ENCODE measurements at regions not wholly inside any gene's neighbourhood (a gene's known extent, or its start where the extent isn't known, plus 50 kb on each side); places are given as distances from the start of the nearest gene placed in this dataset.

- TF ChIP-seq CTCF (IDR thresholded peaks at IDR 0.05), result no peak
- Histone ChIP-seq H3K4me3 (no peak overlapping the region), H3K27ac (no peak overlapping the region), H3K27me3 (ENCODE audit: low read depth) (no peaks in the 10 kb centered on the region), H3K36me3 (no peaks in the 10 kb centered on the region), H3K9me3 (no peaks in the 10 kb centered on the region), H3K4me1 (no peaks in the 10 kb centered on the region)
- no peak for ATAC-seq
- DNase-seq, result no peak
- intact Hi-C loops (cut with DNase I), result no loop called here
Measured at GRCh38 chr1:83796409-83796808, 202.5 kb downstream of the TTLL7 start.

GRCh38 chr1:83794384-83794783 is 204.5 kb downstream of the TTLL7 start:
- H3K27me3 ChIP-seq (ENCODE audit: low read depth), result no peaks in the 10 kb centered on the region
- no peak for TF ChIP-seq CTCF (IDR thresholded peaks at IDR 0.05)
- no peak overlapping the region for H3K27ac ChIP-seq
- ATAC-seq, result no peak
- H3K4me3 ChIP-seq, result no peak overlapping the region
- H3K36me3 ChIP-seq, result no peaks in the 10 kb centered on the region
- DNase-seq, result no peak
- H3K4me1 ChIP-seq, result no peaks in the 10 kb centered on the region
- intact Hi-C loops (cut with DNase I), result no loop called here
- no peaks in the 10 kb centered on the region for H3K9me3 ChIP-seq

GRCh38 chr1:83791821-83792437 is 207.0 kb downstream of the TTLL7 start:
- H3K36me3 ChIP-seq, result no peaks in the 10 kb centered on the region
- no peaks in the 10 kb centered on the region for H3K4me1 ChIP-seq
- H3K4me3 ChIP-seq, result no peak overlapping the region
- no peak for ATAC-seq
- no peaks in the 10 kb centered on the region for H3K27me3 ChIP-seq (ENCODE audit: low read depth)
- DNase-seq, result no peak
- TF ChIP-seq CTCF (IDR thresholded peaks at IDR 0.05), result no peak
- no peaks in the 10 kb centered on the region for H3K9me3 ChIP-seq
- intact Hi-C loops (cut with DNase I), result no loop called here
- no peak overlapping the region for H3K27ac ChIP-seq

- no peak for TF ChIP-seq CTCF (IDR thresholded peaks at IDR 0.05)
- Histone ChIP-seq H3K36me3 (no peaks in the 10 kb centered on the region), H3K4me3 (no peak overlapping the region), H3K9me3 (no peaks in the 10 kb centered on the region), H3K27me3 (ENCODE audit: low read depth) (no peaks in the 10 kb centered on the region), H3K27ac (no peak overlapping the region), H3K4me1 (no peaks in the 10 kb centered on the region)
- ATAC-seq, result no peak
- DNase-seq, result no peak
- intact Hi-C loops (cut with DNase I), result no loop called here
Measured at GRCh38 chr1:83790446-83790845, 208.5 kb downstream of the TTLL7 start.

GRCh38 chr1:83787246-83787998 is 211.5 kb downstream of the TTLL7 start:
- intact Hi-C loops (cut with DNase I), result no loop called here
- no peak for DNase-seq
- Histone ChIP-seq H3K4me1 (no peaks in the 10 kb centered on the region), H3K27me3 (ENCODE audit: low read depth) (no peaks in the 10 kb centered on the region), H3K36me3 (no peaks in the 10 kb centered on the region), H3K27ac (no peak overlapping the region), H3K9me3 (peaks cover 7% of the 10 kb centered on the region), H3K4me3 (no peak overlapping the region)
- no peak for ATAC-seq
- no peak for TF ChIP-seq CTCF (IDR thresholded peaks at IDR 0.05)
